Hepatocyte (in vitro differentiated cells): ENCODE measurements at regions not wholly inside any gene's neighbourhood (a gene's known extent, or its start where the extent isn't known, plus 50 kb on each side); places are given as distances from the start of the nearest gene placed in this dataset.

Experiments
- DNase-seq: peaks from one replicate; pipeline ENCODE4 v3.0.0-alpha.2; 2016; ENCODE audit warnings: low spot score
- H2AFZ ChIP-seq: fragments of 200-600 bp; sonication (generic); 2 replicates; pipeline ENCODE4 v1.6.0; 2016; ENCODE audit warnings: antibody characterized with exemption, mild to moderate bottlenecking
- H3K27ac ChIP-seq: fragments of 200-600 bp; sonication (generic); 2 replicates; pipeline ENCODE4 v1.5.1; 2016; ENCODE audit warnings: mild to moderate bottlenecking
- H3K27me3 ChIP-seq: fragments of 200-600 bp; sonication (generic); 2 replicates; pipeline ENCODE4 v1.6.1; 2016
- H3K36me3 ChIP-seq: fragments of 200-600 bp; sonication (generic); replicated peaks from 2 replicates; pipeline ENCODE4 v1.5.1; 2016; ENCODE audit warnings: low read depth; ENCODE audit not compliant: insufficient read depth
- H3K4me1 ChIP-seq: fragments of 200-600 bp; sonication (generic); 2 replicates; pipeline ENCODE4 v1.5.1; 2016; ENCODE audit warnings: mild to moderate bottlenecking, moderate library complexity; ENCODE audit not compliant: insufficient read depth
- H3K4me2 ChIP-seq: fragments of 200-600 bp; sonication (generic); 2 replicates; pipeline ENCODE4 v1.6.0; 2016
- H3K4me3 ChIP-seq: fragments of 200-600 bp; sonication (generic); 2 replicates; pipeline ENCODE4 v1.5.1; 2016; ENCODE audit warnings: mild to moderate bottlenecking
- H3K79me2 ChIP-seq: fragments of 200-600 bp; sonication (generic); 2 replicates; pipeline ENCODE4 v1.6.0; 2017; ENCODE audit warnings: mild to moderate bottlenecking
- H3K9me2 ChIP-seq: fragments of 200-600 bp; sonication (generic); replicated peaks from 2 replicates; pipeline ENCODE4 v1.6.0; 2017; ENCODE audit warnings: mild to moderate bottlenecking; ENCODE audit not compliant: insufficient read depth
- H3K9me3 ChIP-seq: fragments of 200-600 bp; sonication (generic); 2 replicates; pipeline ENCODE4 v1.5.1; 2016; ENCODE audit warnings: low read depth, mild to moderate bottlenecking
- H4K20me1 ChIP-seq: fragments of 200-600 bp; sonication (generic); 2 replicates; pipeline ENCODE4 v1.6.0; 2016; ENCODE audit warnings: mild to moderate bottlenecking; ENCODE audit not compliant: insufficient read depth, poor library complexity, severe bottlenecking
- EZH2 ChIP-seq: fragments of 200-600 bp; sonication (generic); IDR thresholded peaks from 2 replicates; pipeline ENCODE4 v1.6.1; 2016; ENCODE audit warnings: antibody characterized with exemption, mild to moderate bottlenecking, borderline replicate concordance
- EZH2phosphoT487 ChIP-seq: fragments of 200-600 bp; sonication (generic); IDR thresholded peaks from one replicate; pipeline ENCODE4 v1.6.1; 2018; ENCODE audit warnings: antibody characterized with exemption, mild to moderate bottlenecking, low read depth, moderate library complexity; ENCODE audit not compliant: unreplicated experiment, severe bottlenecking
- WGBS: methylation state at CpG from one replicate; pipeline ENCODE4 v1.1.6; 2016; ENCODE audit warnings: low lambda C conversion rate; ENCODE audit errors: missing lambda C conversion rate; 5-methylcytosine and 5-hydroxymethylcytosine counted together
- TF ChIP-seq, protein P1 (sequence below): fragments of 200-600 bp; sonication (generic); IDR thresholded peaks from 2 replicates; pipeline ENCODE4 v1.5.1; 2016; ENCODE audit warnings: antibody characterized with exemption, mild to moderate bottlenecking; ENCODE audit not compliant: poor library complexity

DNA sequence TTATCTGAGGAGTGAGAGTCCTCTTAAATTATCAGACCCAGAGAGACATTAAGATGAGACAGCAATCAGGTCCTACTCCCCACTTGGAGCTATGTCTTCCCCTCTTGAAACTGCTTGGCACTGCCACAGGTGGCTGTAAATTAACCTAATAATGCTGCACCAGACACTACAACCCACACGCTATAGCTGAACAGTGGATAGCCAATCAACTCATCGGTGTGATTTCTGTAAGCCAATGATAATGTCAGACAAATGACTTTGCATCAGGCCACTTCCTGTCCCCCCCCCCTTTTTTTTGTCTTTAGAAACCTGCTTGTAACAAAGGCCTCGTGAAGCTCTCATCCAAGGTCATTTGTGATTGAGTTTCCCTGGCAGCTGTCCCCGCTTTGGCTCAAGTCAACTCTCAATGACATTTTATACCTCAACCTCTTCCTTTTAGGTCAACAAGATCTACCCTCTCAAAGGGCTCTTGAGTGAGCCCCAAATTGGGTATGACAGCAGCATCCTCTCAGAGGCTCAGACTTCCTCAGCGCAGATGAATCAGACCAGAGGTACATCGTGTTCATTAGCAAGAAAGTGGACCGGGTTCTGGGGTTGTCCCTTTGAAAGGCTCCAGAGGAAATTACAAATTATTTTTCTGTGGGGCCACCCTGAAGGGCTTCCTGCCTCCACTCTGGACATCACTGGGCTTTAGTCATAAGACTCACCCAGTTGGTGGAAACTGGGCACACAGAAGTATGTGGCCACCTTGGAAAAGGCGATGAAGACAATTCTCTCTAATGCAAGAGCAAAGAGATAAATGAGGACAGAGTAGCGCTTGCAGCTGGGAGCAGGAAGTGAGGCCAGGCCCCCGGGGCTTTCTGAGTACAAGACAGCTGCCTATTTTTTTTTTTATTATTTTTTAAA, 73.6 kb downstream of the COPS8 start:
- Histone ChIP-seq H3K36me3 (no peaks in the 10 kb centered on the region), H3K4me1 (peaks cover 12% of the 10 kb centered on the region), H3K4me2 (no peak overlapping the region), H2AFZ (no peak overlapping the region), H3K4me3 (no peak overlapping the region), H3K27me3 (no peaks in the 10 kb centered on the region), H3K9me2 (no peaks in the 10 kb centered on the region), H4K20me1 (no peaks in the 10 kb centered on the region), H3K27ac (no peak overlapping the region), H3K9me3 (no peaks in the 10 kb centered on the region), H3K79me2 (no peaks in the 10 kb centered on the region)
- WGBS, result 88% methylated on average over 10 of the region's 10 CpGs
- TF ChIP-seq, protein P1, sequence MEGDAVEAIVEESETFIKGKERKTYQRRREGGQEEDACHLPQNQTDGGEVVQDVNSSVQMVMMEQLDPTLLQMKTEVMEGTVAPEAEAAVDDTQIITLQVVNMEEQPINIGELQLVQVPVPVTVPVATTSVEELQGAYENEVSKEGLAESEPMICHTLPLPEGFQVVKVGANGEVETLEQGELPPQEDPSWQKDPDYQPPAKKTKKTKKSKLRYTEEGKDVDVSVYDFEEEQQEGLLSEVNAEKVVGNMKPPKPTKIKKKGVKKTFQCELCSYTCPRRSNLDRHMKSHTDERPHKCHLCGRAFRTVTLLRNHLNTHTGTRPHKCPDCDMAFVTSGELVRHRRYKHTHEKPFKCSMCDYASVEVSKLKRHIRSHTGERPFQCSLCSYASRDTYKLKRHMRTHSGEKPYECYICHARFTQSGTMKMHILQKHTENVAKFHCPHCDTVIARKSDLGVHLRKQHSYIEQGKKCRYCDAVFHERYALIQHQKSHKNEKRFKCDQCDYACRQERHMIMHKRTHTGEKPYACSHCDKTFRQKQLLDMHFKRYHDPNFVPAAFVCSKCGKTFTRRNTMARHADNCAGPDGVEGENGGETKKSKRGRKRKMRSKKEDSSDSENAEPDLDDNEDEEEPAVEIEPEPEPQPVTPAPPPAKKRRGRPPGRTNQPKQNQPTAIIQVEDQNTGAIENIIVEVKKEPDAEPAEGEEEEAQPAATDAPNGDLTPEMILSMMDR, result no peak
- TF ChIP-seq EZH2phosphoT487 (no peak), EZH2 (no peak)
- DNase-seq, result no peak

DNA sequence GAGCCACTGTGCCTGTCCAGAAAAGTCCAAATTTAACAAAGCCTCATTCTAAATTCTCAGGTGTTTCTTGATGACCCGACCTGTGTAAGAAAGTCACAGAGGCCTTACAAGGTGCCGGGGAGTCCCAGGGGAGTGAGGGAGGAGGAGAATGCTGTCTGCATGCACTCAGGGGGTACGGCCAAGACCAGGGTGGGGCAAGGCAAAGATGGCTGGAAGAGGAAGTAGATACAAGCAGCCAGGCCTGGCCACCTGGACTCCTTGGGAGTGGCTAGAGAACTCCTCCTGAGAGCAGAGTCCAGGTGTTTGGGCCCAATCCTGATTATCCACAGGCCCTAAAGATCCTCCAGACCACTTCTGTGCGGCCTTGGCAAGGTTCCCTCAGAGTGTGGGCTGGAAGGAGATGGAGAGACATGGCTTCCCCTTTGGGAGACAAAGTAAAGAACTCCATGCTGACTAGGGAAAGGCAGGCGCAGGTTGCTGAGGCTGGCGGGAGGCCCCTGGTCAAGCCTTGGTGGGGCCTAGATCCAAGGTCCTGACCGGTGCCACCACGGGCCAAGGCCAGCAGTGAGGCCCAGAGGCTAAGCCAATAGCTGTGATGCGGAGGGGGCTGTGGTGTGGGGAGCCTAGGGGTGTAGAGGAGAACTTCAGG, 74.7 kb downstream of the COPS8 start:
- Histone ChIP-seq H3K4me1 (peaks cover 14% of the 10 kb centered on the region), H3K27me3 (no peaks in the 10 kb centered on the region), H3K79me2 (no peaks in the 10 kb centered on the region), H3K9me3 (no peaks in the 10 kb centered on the region), H3K36me3 (no peaks in the 10 kb centered on the region), H4K20me1 (no peaks in the 10 kb centered on the region), H3K9me2 (no peaks in the 10 kb centered on the region), H3K4me2 (no peak overlapping the region), H2AFZ (no peak overlapping the region), H3K4me3 (no peak overlapping the region), H3K27ac (no peak overlapping the region)
- WGBS, result 94% methylated on average over 9 of the region's 9 CpGs
- DNase-seq, result no peak
- TF ChIP-seq EZH2phosphoT487 (no peak), EZH2 (no peak)
- TF ChIP-seq, protein P1, result no peak

DNA sequence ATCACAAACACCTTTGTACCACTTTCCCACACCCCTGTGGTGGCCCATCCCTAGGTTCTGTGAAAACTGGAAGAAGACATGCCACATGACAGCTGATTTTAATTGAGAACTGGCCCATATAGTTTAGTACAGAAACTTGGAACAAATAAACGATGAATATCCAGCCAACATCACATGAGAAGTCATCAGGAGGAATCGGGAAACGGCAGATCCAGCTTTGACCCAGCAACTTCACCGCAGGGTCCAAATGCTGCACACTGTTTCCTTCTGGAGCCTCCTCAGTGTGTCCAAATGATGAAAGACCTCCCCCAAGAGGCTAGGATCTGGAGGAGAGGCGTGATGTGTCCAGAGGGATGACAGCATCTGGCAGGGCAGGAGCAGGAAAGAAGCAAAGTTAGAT, 75.5 kb downstream of the COPS8 start:
- DNase-seq, result no peak
- H3K4me3 ChIP-seq, result no peak overlapping the region
- TF ChIP-seq, protein P1, result no peak
- TF ChIP-seq EZH2phosphoT487 (no peak), EZH2 (no peak)
- no peaks in the 10 kb centered on the region for H3K9me2 ChIP-seq
- peaks cover 10% of the 10 kb centered on the region for H3K4me1 ChIP-seq
- no peaks in the 10 kb centered on the region for H4K20me1 ChIP-seq
- H3K36me3 ChIP-seq, result no peaks in the 10 kb centered on the region
- no peak overlapping the region for H3K4me2 ChIP-seq
- no peaks in the 10 kb centered on the region for H3K9me3 ChIP-seq
- H3K79me2 ChIP-seq, result no peaks in the 10 kb centered on the region
- no peaks in the 10 kb centered on the region for H3K27me3 ChIP-seq
- no peak overlapping the region for H3K27ac ChIP-seq
- H2AFZ ChIP-seq, result no peak overlapping the region
- WGBS, result 92% methylated on average over 5 of the region's 5 CpGs
